Loucy (cell line): ENCODE measurements at regions not wholly inside any gene's neighbourhood (a gene's known extent, or its start where the extent isn't known, plus 50 kb on each side); places are given as distances from the start of the nearest gene placed in this dataset.

Experiments
- H2AFZ ChIP-seq: fragments of 200-600 bp; sonication (generic); 2 replicates; pipeline ENCODE4 v1.6.0; 2016; ENCODE audit warnings: antibody characterized with exemption, mild to moderate bottlenecking, low read length, moderate library complexity
- H3F3A ChIP-seq: fragments of 200-600 bp; 2 replicates; pipeline ENCODE4 v1.6.0; 2016; ENCODE audit warnings: antibody characterized with exemption, low read depth, mild to moderate bottlenecking
- H3K27me3 ChIP-seq: fragments of 200-600 bp; sonication (generic); 2 replicates; pipeline ENCODE4 v1.6.1; 2014; ENCODE audit warnings: low read length, mild to moderate bottlenecking; ENCODE audit not compliant: insufficient read depth, poor library complexity, severe bottlenecking
- H3K36me3 ChIP-seq: fragments of 200-600 bp; sonication (generic); 2 replicates; pipeline ENCODE4 v1.6.1; 2016; ENCODE audit warnings: low read length; ENCODE audit not compliant: insufficient read depth
- H3K4me1 ChIP-seq: fragments of 200-600 bp; sonication (generic); 2 replicates; pipeline ENCODE4 v1.5.1; 2014; ENCODE audit warnings: low read length, mild to moderate bottlenecking; ENCODE audit not compliant: insufficient read depth, poor library complexity, severe bottlenecking
- H3K4me2 ChIP-seq: fragments of 200-600 bp; sonication (generic); 2 replicates; pipeline ENCODE4 v1.6.0; 2014; ENCODE audit warnings: antibody characterized with exemption, low read length, low read depth, mild to moderate bottlenecking; ENCODE audit not compliant: poor library complexity, severe bottlenecking
- H3K4me3 ChIP-seq: fragments of 200-600 bp; sonication (generic); 2 replicates; pipeline ENCODE4 v1.5.1; 2014; ENCODE audit warnings: low read length, mild to moderate bottlenecking, mixed read lengths; ENCODE audit not compliant: poor library complexity, severe bottlenecking
- H3K79me2 ChIP-seq: fragments of 200-600 bp; sonication (generic); 2 replicates; pipeline ENCODE4 v1.6.1; 2014; ENCODE audit warnings: low read length; ENCODE audit not compliant: insufficient read depth
- H3K9ac ChIP-seq: fragments of 200-600 bp; sonication (generic); 2 replicates; pipeline ENCODE4 v1.6.0; 2014; ENCODE audit warnings: mild to moderate bottlenecking, low read depth, low read length, moderate library complexity; ENCODE audit not compliant: poor library complexity, severe bottlenecking
- H3K9me2 ChIP-seq: fragments of 200-600 bp; sonication (generic); replicated peaks from 2 replicates; pipeline ENCODE4 v1.6.1; 2016; ENCODE audit warnings: low read depth, low read length, mixed read lengths
- H3K9me3 ChIP-seq: fragments of 200-600 bp; sonication (generic); 2 replicates; pipeline ENCODE4 v1.6.1; 2014; ENCODE audit warnings: mild to moderate bottlenecking, antibody characterized with exemption, low read length, low read depth; ENCODE audit not compliant: insufficient read depth
- H4K20me1 ChIP-seq: fragments of 200-600 bp; sonication (generic); 2 replicates; pipeline ENCODE4 v1.6.0; 2014; ENCODE audit warnings: antibody characterized with exemption, low read length, mild to moderate bottlenecking; ENCODE audit not compliant: insufficient read depth, poor library complexity, severe bottlenecking
- CTCF ChIP-seq: fragments of 200-600 bp; sonication (generic); conservative IDR thresholded peaks from 2 replicates; pipeline ENCODE4 v1.5.1; 2014; ENCODE audit warnings: mild to moderate bottlenecking, antibody characterized with exemption, low read length
- EZH2phosphoT487 ChIP-seq: fragments of 200-600 bp; IDR thresholded peaks from 2 replicates; pipeline ENCODE4 v1.6.1; 2018; ENCODE audit warnings: antibody characterized with exemption, mild to moderate bottlenecking, moderate library complexity, borderline replicate concordance

- TF ChIP-seq CTCF, result no peak; the same call in 1 of the 2 replicates
- TF ChIP-seq EZH2phosphoT487, result no peak
- Histone ChIP-seq H3K9me3 (no peaks in the 10 kb centered on the region), H2AFZ (no peak overlapping the region), H3F3A (no peaks in the 10 kb centered on the region), H3K36me3 (no peaks in the 10 kb centered on the region), H3K4me3 (no peak overlapping the region), H3K4me1 (peaks cover 6% of the 10 kb centered on the region), H4K20me1 (no peaks in the 10 kb centered on the region), H3K9ac (no peak overlapping the region), H3K9me2 (no peaks in the 10 kb centered on the region), H3K27me3 (no peaks in the 10 kb centered on the region), H3K79me2 (no peaks in the 10 kb centered on the region), H3K4me2 (no peak overlapping the region)
These were observed 630.7 kb downstream of the HACE1 start for GRCh38 chr6:104229057-104229456.

GRCh38 chr6:104227508-104227907 is 632.2 kb downstream of the HACE1 start:
- Histone ChIP-seq H3K9me3 (no peaks in the 10 kb centered on the region), H3K79me2 (no peaks in the 10 kb centered on the region), H3K27me3 (no peaks in the 10 kb centered on the region), H4K20me1 (no peaks in the 10 kb centered on the region), H3K36me3 (no peaks in the 10 kb centered on the region), H3F3A (no peaks in the 10 kb centered on the region), H3K9ac (no peak overlapping the region), H3K4me2 (peak overlapping the region; percentile 14), H2AFZ (peak overlapping the region; percentile 63), H3K4me3 (peak overlapping the region; percentile 3), H3K4me1 (peaks cover 8% of the 10 kb centered on the region), H3K9me2 (no peaks in the 10 kb centered on the region)
- TF ChIP-seq EZH2phosphoT487 (no peak), CTCF (no peak)

- H3K4me3 ChIP-seq, result no peak overlapping the region
- no peaks in the 10 kb centered on the region for H3K9me2 ChIP-seq
- no peak overlapping the region for H3K9ac ChIP-seq
- H3K4me1 ChIP-seq, result peaks cover 11% of the 10 kb centered on the region
- no peaks in the 10 kb centered on the region for H3K36me3 ChIP-seq
- H4K20me1 ChIP-seq, result no peaks in the 10 kb centered on the region
- TF ChIP-seq EZH2phosphoT487 (no peak), CTCF (no peak)
- H3K4me2 ChIP-seq, result peak overlapping the region; percentile 14
- H3K9me3 ChIP-seq, result no peaks in the 10 kb centered on the region
- no peaks in the 10 kb centered on the region for H3K79me2 ChIP-seq
- H3F3A ChIP-seq, result no peaks in the 10 kb centered on the region
- peak overlapping the region; percentile 63 for H2AFZ ChIP-seq
- no peaks in the 10 kb centered on the region for H3K27me3 ChIP-seq
These were observed 632.8 kb downstream of the HACE1 start for GRCh38 chr6:104226790-104227446.
